ENCODE measurements at regions not wholly inside any gene's neighbourhood (a gene's known extent, or its start where the extent isn't known, plus 50 kb on each side); places are given as distances from the start of the nearest gene placed in this dataset.
"Not testable (repeated sequence)": the region's sequence is repeated elsewhere in the genome, so short reads cannot be mapped to it uniquely, and the experiment has no call there.

DNA sequence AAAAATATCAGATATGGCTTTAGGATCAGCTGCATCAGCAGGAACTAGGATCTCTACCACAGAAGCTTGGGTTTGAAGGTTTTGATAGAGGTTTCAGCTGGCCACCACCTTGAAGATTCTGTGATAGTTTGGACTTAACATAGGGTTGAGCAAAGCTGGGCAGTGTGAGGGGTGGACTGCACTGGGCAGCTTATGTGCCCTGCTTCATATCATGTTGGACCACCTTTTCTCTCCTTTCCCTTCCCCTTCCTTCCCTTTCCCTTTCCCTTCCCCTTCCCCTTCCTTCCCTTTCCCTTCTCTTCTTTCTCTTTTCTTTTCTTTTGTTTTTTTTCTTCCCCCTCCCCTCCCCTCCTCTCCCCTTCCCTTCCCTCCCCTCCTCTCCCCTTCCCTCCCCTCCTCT is 196.3 kb upstream of the CXCR4 start (continued):
- TF ChIP-seq, protein P1, sequence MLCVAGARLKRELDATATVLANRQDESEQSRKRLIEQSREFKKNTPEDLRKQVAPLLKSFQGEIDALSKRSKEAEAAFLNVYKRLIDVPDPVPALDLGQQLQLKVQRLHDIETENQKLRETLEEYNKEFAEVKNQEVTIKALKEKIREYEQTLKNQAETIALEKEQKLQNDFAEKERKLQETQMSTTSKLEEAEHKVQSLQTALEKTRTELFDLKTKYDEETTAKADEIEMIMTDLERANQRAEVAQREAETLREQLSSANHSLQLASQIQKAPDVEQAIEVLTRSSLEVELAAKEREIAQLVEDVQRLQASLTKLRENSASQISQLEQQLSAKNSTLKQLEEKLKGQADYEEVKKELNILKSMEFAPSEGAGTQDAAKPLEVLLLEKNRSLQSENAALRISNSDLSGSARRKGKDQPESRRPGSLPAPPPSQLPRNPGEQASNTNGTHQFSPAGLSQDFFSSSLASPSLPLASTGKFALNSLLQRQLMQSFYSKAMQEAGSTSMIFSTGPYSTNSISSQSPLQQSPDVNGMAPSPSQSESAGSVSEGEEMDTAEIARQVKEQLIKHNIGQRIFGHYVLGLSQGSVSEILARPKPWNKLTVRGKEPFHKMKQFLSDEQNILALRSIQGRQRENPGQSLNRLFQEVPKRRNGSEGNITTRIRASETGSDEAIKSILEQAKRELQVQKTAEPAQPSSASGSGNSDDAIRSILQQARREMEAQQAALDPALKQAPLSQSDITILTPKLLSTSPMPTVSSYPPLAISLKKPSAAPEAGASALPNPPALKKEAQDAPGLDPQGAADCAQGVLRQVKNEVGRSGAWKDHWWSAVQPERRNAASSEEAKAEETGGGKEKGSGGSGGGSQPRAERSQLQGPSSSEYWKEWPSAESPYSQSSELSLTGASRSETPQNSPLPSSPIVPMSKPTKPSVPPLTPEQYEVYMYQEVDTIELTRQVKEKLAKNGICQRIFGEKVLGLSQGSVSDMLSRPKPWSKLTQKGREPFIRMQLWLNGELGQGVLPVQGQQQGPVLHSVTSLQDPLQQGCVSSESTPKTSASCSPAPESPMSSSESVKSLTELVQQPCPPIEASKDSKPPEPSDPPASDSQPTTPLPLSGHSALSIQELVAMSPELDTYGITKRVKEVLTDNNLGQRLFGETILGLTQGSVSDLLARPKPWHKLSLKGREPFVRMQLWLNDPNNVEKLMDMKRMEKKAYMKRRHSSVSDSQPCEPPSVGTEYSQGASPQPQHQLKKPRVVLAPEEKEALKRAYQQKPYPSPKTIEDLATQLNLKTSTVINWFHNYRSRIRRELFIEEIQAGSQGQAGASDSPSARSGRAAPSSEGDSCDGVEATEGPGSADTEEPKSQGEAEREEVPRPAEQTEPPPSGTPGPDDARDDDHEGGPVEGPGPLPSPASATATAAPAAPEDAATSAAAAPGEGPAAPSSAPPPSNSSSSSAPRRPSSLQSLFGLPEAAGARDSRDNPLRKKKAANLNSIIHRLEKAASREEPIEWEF (IDR thresholded peaks at IDR 0.05; ENCODE audit: insufficient replicate concordance, low read depth, low read length): no peak
- TF ChIP-seq TARDBP (IDR thresholded peaks at IDR 0.05; ENCODE audit: borderline replicate concordance) (no peak), PAX8 (IDR thresholded peaks at IDR 0.05) (no peak), RCOR1 (conservative IDR thresholded peaks at IDR 0.05; ENCODE audit: low read depth, low read length) (no peak)

DNA sequence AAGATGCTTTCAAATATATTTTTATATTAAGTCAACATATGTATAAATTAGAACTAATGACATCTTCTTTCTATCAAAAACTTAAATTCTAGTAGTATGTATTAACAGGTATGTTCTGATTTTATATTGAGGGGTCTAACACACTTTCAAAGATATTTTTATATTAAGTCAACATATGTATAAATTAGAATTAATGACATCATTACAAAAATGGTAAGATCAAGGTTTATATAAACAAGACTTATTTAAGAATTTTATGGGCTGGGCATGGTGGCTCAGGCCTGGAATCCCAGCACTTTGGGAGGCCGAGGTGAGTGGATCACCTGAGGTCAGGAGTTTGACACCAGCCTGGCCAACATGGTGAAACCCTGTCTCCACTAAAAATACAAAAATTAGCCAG is 194.6 kb upstream of the CXCR4 start:
- ChIA-PET SMC1A (ENCODE audit: uncharacterized antibody, unreplicated experiment) (interaction anchor here (1.3 to 2.7 kb wide), 5 partner anchors 10 to 65 kb away, joined by 6 to 26 read pairs (median 9); no protein-coding TSS in a partner anchor), RAD21 (ENCODE audit: unreplicated experiment) (interaction anchor here (3.9 kb wide), 1 partner anchor 64 kb away, joined by 25 read pairs; no protein-coding TSS in a partner anchor)
- in situ Hi-C loops (cut with MboI); H3K4me3 ChIP-seq; H3K9ac ChIP-seq (ENCODE audit: control insufficient read depth, insufficient read depth, low read length); H3K36me3 ChIP-seq (ENCODE audit: control insufficient read depth in 2 of 2, insufficient read depth in 2 of 2, low read length in 1 of 2); ATAC-seq; H3K4me1 ChIP-seq (ENCODE audit: control insufficient read depth, insufficient read depth, low read length); H3K27ac ChIP-seq (ENCODE audit: control insufficient read depth, insufficient read depth); H3K79me2 ChIP-seq (ENCODE audit: control insufficient read depth, insufficient read depth, low read length); H3K9me3 ChIP-seq (replicated peaks; ENCODE audit: control insufficient read depth, insufficient read depth, low read length); H3K4me2 ChIP-seq (ENCODE audit: control insufficient read depth, insufficient read depth); FAIRE-seq; H3K27me3 ChIP-seq (replicated peaks in 1 of 2; ENCODE audit: control insufficient read depth in 2 of 2, insufficient read depth in 2 of 2, low read length in 1 of 2); POLR2A ChIA-PET; DNase-seq (ENCODE audit: low read depth, low spot score); CTCF ChIA-PET; H4K20me1 ChIP-seq (ENCODE audit: control insufficient read depth, insufficient read depth); BruUV-seq (replicated peaks); H2AFZ ChIP-seq (ENCODE audit: control insufficient read depth, low read depth, low read length): not testable (repeated sequence)
- TF ChIP-seq ATF7 (IDR thresholded peaks at IDR 0.05; ENCODE audit: low read depth): peak; percentile 54; the same call in 1 of the 2 replicates
- 0% methylated on average over 1 of the region's 1 CpG for WGBS (ENCODE audit: insufficient coverage, insufficient replicate concordance, low lambda C conversion rate, missing lambda C conversion rate)
- intact Hi-C loops (cut with micrococcal nuclease; ENCODE audit: unreplicated experiment): loop anchor here (5.0 kb wide), 1 partner anchor 65 kb away; no protein-coding TSS in a partner anchor

Measured in GM12878 (cell line).